ENCODE measurements at regions not wholly inside any gene's neighbourhood (a gene's known extent, or its start where the extent isn't known, plus 50 kb on each side); places are given as distances from the start of the nearest gene placed in this dataset.
"Not testable (repeated sequence)": the region's sequence is repeated elsewhere in the genome, so short reads cannot be mapped to it uniquely, and the experiment has no call there.

- no peaks in the 10 kb centered on the region for H3K9me3 ChIP-seq (ENCODE audit: control insufficient read depth, insufficient read depth, low read length)
- no peaks in the 10 kb centered on the region for H3K27me3 ChIP-seq (ENCODE audit: control insufficient read depth, insufficient read depth, low read length)
- no peak overlapping the region for H3K4me3 ChIP-seq (ENCODE audit: low read depth, low read length)
- H3K27ac ChIP-seq (ENCODE audit: low read depth, low read length): no peak overlapping the region
- whole genome bisulfite sequencing (ENCODE audit: insufficient coverage): no CpG with 5 or more reads among the region's 1 CpG
- H3K36me3 ChIP-seq (ENCODE audit: control insufficient read depth, insufficient read depth, low read length): no peaks in the 10 kb centered on the region
- no peak for DNase-seq (ENCODE audit: low read depth in 4 of 6, low spot score in 6 of 6)
- H3K4me1 ChIP-seq (ENCODE audit: control insufficient read depth, insufficient read depth, low read length): no peaks in the 10 kb centered on the region
Measured at GRCh38 chrX:113545040-113545439, 704.4 kb upstream of the AMOT start.

GRCh38 chrX:113539599-113540356 is 699.1 kb upstream of the AMOT start:
- Histone ChIP-seq H3K36me3 (ENCODE audit: control insufficient read depth, insufficient read depth, low read length) (no peaks in the 10 kb centered on the region), H3K4me3 (ENCODE audit: low read depth, low read length) (no peak overlapping the region), H3K9me3 (ENCODE audit: control insufficient read depth, insufficient read depth, low read length) (no peaks in the 10 kb centered on the region), H3K27ac (ENCODE audit: low read depth, low read length) (no peak overlapping the region), H3K4me1 (ENCODE audit: control insufficient read depth, insufficient read depth, low read length) (no peaks in the 10 kb centered on the region), H3K27me3 (ENCODE audit: control insufficient read depth, insufficient read depth, low read length) (no peaks in the 10 kb centered on the region)
- 60% methylated on average over 1 of the region's 2 CpGs for WGBS (ENCODE audit: insufficient coverage)
- no peak for DNase-seq (ENCODE audit: low read depth in 4 of 6, low spot score in 6 of 6)

- no peak for DNase-seq (ENCODE audit: low read depth in 4 of 6, low spot score in 6 of 6)
- 90% methylated on average over 2 of the region's 6 CpGs for WGBS (ENCODE audit: insufficient coverage)
Measured at GRCh38 chrX:113529426-113530013, 688.9 kb upstream of the AMOT start.

GRCh38 chrX:113522814-113523213 is 682.2 kb upstream of the AMOT start:
- H3K4me1 ChIP-seq (ENCODE audit: control insufficient read depth, insufficient read depth, low read length): no peaks in the 10 kb centered on the region
- 100% methylated on average over 1 of the region's 3 CpGs for WGBS (ENCODE audit: insufficient coverage)
- no peaks in the 10 kb centered on the region for H3K27me3 ChIP-seq (ENCODE audit: control insufficient read depth, insufficient read depth, low read length)
- H3K36me3 ChIP-seq (ENCODE audit: control insufficient read depth, insufficient read depth, low read length): no peaks in the 10 kb centered on the region
- no peak overlapping the region for H3K4me3 ChIP-seq (ENCODE audit: low read depth, low read length)
- no peak overlapping the region for H3K27ac ChIP-seq (ENCODE audit: low read depth, low read length)
- no peaks in the 10 kb centered on the region for H3K9me3 ChIP-seq (ENCODE audit: control insufficient read depth, insufficient read depth, low read length)
- DNase-seq (ENCODE audit: low read depth in 4 of 6, low spot score in 6 of 6): no peak

More at GRCh38 chrX:113529426-113530013, 688.9 kb upstream of the AMOT start:
- peaks cover 7% of the 10 kb centered on the region for H3K27me3 ChIP-seq (ENCODE audit: control insufficient read depth, insufficient read depth, low read length)
- no peaks in the 10 kb centered on the region for H3K9me3 ChIP-seq (ENCODE audit: control insufficient read depth, insufficient read depth, low read length)
- H3K27ac ChIP-seq (ENCODE audit: low read depth, low read length): no peak overlapping the region
- H3K36me3 ChIP-seq (ENCODE audit: control insufficient read depth, insufficient read depth, low read length): no peaks in the 10 kb centered on the region
- H3K4me1 ChIP-seq (ENCODE audit: control insufficient read depth, insufficient read depth, low read length): no peaks in the 10 kb centered on the region
- no peak overlapping the region for H3K4me3 ChIP-seq (ENCODE audit: low read depth, low read length)

GRCh38 chrX:113514906-113515305 is 674.3 kb upstream of the AMOT start:
- DNase-seq (ENCODE audit: low read depth in 4 of 6, low spot score in 6 of 6): peak in 3 of 6 donors; percentile 2 to 10 (median 10)
- no CpG with 5 or more reads among the region's 2 CpGs for WGBS (ENCODE audit: insufficient coverage)
- Histone ChIP-seq H3K4me3 (ENCODE audit: low read depth, low read length) (no peak overlapping the region), H3K9me3 (ENCODE audit: control insufficient read depth, insufficient read depth, low read length) (no peaks in the 10 kb centered on the region), H3K27me3 (ENCODE audit: control insufficient read depth, insufficient read depth, low read length) (peaks cover 5% of the 10 kb centered on the region), H3K36me3 (ENCODE audit: control insufficient read depth, insufficient read depth, low read length) (no peaks in the 10 kb centered on the region), H3K27ac (ENCODE audit: low read depth, low read length) (no peak overlapping the region), H3K4me1 (ENCODE audit: control insufficient read depth, insufficient read depth, low read length) (no peaks in the 10 kb centered on the region)

- Histone ChIP-seq H3K27me3 (ENCODE audit: control insufficient read depth, insufficient read depth, low read length) (peaks cover 6% of the 10 kb centered on the region), H3K4me3 (ENCODE audit: low read depth, low read length) (no peak overlapping the region), H3K4me1 (ENCODE audit: control insufficient read depth, insufficient read depth, low read length) (no peaks in the 10 kb centered on the region), H3K9me3 (ENCODE audit: control insufficient read depth, insufficient read depth, low read length) (no peaks in the 10 kb centered on the region), H3K27ac (ENCODE audit: low read depth, low read length) (no peak overlapping the region), H3K36me3 (ENCODE audit: control insufficient read depth, insufficient read depth, low read length) (no peaks in the 10 kb centered on the region)
- no peak for DNase-seq (ENCODE audit: low read depth in 4 of 6, low spot score in 6 of 6)
- 71% methylated on average over 3 of the region's 7 CpGs for WGBS (ENCODE audit: insufficient coverage)
Measured at GRCh38 chrX:113512700-113513395, 672.2 kb upstream of the AMOT start.

GRCh38 chrX:113510586-113510985 is 670.0 kb upstream of the AMOT start:
- no CpG with 5 or more reads among the region's 1 CpG for WGBS (ENCODE audit: insufficient coverage)
- H3K4me3 ChIP-seq (ENCODE audit: low read depth, low read length): no peak overlapping the region
- H3K36me3 ChIP-seq (ENCODE audit: control insufficient read depth, insufficient read depth, low read length): no peaks in the 10 kb centered on the region
- peak in 1 of 6 donors; percentile 0 for DNase-seq (ENCODE audit: low read depth in 4 of 6, low spot score in 6 of 6)
- H3K27ac ChIP-seq (ENCODE audit: low read depth, low read length): no peak overlapping the region
- H3K9me3 ChIP-seq (ENCODE audit: control insufficient read depth, insufficient read depth, low read length): no peaks in the 10 kb centered on the region
- H3K4me1 ChIP-seq (ENCODE audit: control insufficient read depth, insufficient read depth, low read length): no peaks in the 10 kb centered on the region
- H3K27me3 ChIP-seq (ENCODE audit: control insufficient read depth, insufficient read depth, low read length): peaks cover 6% of the 10 kb centered on the region

GRCh38 chrX:113492895-113493294 is 652.3 kb upstream of the AMOT start:
- no peak overlapping the region for H3K4me3 ChIP-seq (ENCODE audit: low read depth, low read length)
- DNase-seq (ENCODE audit: low read depth in 4 of 6, low spot score in 6 of 6): no peak
- no peaks in the 10 kb centered on the region for H3K4me1 ChIP-seq (ENCODE audit: control insufficient read depth, insufficient read depth, low read length)
- no peaks in the 10 kb centered on the region for H3K9me3 ChIP-seq (ENCODE audit: control insufficient read depth, insufficient read depth, low read length)
- no peaks in the 10 kb centered on the region for H3K27me3 ChIP-seq (ENCODE audit: control insufficient read depth, insufficient read depth, low read length)
- H3K27ac ChIP-seq (ENCODE audit: low read depth, low read length): no peak overlapping the region
- no peaks in the 10 kb centered on the region for H3K36me3 ChIP-seq (ENCODE audit: control insufficient read depth, insufficient read depth, low read length)

GRCh38 chrX:113473418-113473817 is 632.8 kb upstream of the AMOT start:
- Histone ChIP-seq H3K27me3 (ENCODE audit: control insufficient read depth, insufficient read depth, low read length) (no peaks in the 10 kb centered on the region), H3K4me3 (ENCODE audit: low read depth, low read length) (no peak overlapping the region), H3K36me3 (ENCODE audit: control insufficient read depth, insufficient read depth, low read length) (no peaks in the 10 kb centered on the region), H3K9me3 (ENCODE audit: control insufficient read depth, insufficient read depth, low read length) (peaks cover 2% of the 10 kb centered on the region), H3K27ac (ENCODE audit: low read depth, low read length) (no peak overlapping the region), H3K4me1 (ENCODE audit: control insufficient read depth, insufficient read depth, low read length) (no peaks in the 10 kb centered on the region)
- 71% methylated on average over 1 of the region's 3 CpGs for WGBS (ENCODE audit: insufficient coverage)
- no peak for DNase-seq (ENCODE audit: low read depth in 4 of 6, low spot score in 6 of 6)

GRCh38 chrX:113473015-113473414 is 632.4 kb upstream of the AMOT start:
- not testable (repeated sequence) for H3K27ac ChIP-seq (ENCODE audit: low read depth, low read length); H3K27me3 ChIP-seq (ENCODE audit: control insufficient read depth, insufficient read depth, low read length); H3K4me3 ChIP-seq (ENCODE audit: low read depth, low read length); H3K4me1 ChIP-seq (ENCODE audit: control insufficient read depth, insufficient read depth, low read length); H3K9me3 ChIP-seq (ENCODE audit: control insufficient read depth, insufficient read depth, low read length); H3K36me3 ChIP-seq (ENCODE audit: control insufficient read depth, insufficient read depth, low read length); DNase-seq (ENCODE audit: low read depth in 4 of 6, low spot score in 6 of 6)
- 71% methylated on average over 1 of the region's 5 CpGs for WGBS (ENCODE audit: insufficient coverage)

All from spinal cord (tissue), 9 donors.